RWPE1 (cell line): ENCODE measurements at regions not wholly inside any gene's neighbourhood (a gene's known extent, or its start where the extent isn't known, plus 50 kb on each side); places are given as distances from the start of the nearest gene placed in this dataset.

Experiments
- CTCF ChIA-PET: fragments of 350-600 bp; sonication (Branson Sonifier 250); formaldehyde crosslinking; extraction: SDS; loops from one replicate; lab custom pipeline; 2021; lab: Yijun Ruan, JAX
- POLR2A ChIA-PET: fragments of 400-600 bp; formaldehyde crosslinking; extraction: SDS; loops from one replicate; lab custom pipeline; 2020; ENCODE audit warnings: antibody characterized with exemption; ENCODE audit not compliant: low non-redundant PET; lab: Yijun Ruan, JAX
- DNase-seq: peaks from one replicate; pipeline ENCODE4 v3.0.0; 2012; ENCODE audit warnings: low spot score
- H3K27ac ChIP-seq: fragments of 450-650 bp; 2 replicates; pipeline ENCODE4 v1.5.1; 2017
- TF ChIP-seq, protein P1 (sequence below): fragments of 450-650 bp; conservative IDR thresholded peaks from 2 replicates; pipeline ENCODE4 v1.5.1; 2017; ENCODE audit warnings: low read depth, mild to moderate bottlenecking

- TF ChIP-seq, protein P1, sequence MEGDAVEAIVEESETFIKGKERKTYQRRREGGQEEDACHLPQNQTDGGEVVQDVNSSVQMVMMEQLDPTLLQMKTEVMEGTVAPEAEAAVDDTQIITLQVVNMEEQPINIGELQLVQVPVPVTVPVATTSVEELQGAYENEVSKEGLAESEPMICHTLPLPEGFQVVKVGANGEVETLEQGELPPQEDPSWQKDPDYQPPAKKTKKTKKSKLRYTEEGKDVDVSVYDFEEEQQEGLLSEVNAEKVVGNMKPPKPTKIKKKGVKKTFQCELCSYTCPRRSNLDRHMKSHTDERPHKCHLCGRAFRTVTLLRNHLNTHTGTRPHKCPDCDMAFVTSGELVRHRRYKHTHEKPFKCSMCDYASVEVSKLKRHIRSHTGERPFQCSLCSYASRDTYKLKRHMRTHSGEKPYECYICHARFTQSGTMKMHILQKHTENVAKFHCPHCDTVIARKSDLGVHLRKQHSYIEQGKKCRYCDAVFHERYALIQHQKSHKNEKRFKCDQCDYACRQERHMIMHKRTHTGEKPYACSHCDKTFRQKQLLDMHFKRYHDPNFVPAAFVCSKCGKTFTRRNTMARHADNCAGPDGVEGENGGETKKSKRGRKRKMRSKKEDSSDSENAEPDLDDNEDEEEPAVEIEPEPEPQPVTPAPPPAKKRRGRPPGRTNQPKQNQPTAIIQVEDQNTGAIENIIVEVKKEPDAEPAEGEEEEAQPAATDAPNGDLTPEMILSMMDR = no peak
- no peak overlapping the region for H3K27ac ChIP-seq
- CTCF ChIA-PET = interaction anchor here (0.5 kb wide), 1 partner anchor 1288 kb away, joined by 3 read pairs; no protein-coding TSS in a partner anchor
- no peak for DNase-seq
- POLR2A ChIA-PET = no interaction called here
Observed at GRCh38 chr5:168006456-168007130, 284.9 kb upstream of the WWC1 start.

DNA sequence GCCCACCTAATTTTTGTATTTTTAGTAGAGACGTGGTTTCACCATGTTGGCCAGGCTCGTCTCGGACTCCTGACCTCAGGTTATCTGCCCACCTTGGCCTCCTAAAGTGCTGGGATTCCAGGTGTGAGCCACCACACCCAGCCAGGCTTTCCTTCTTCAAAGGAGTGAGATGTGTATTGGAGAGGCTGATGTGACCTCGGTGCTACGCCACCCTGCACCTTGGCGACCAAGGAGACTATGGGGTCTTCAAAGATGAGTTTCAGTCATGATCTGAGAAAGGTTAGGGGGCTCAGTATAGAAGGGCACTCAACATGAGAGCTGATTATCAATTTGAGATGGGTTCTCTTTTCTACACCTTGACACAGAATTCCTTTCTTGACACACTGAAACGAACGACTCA, 284.2 kb upstream of the WWC1 start:
- no peak for DNase-seq
- ChIA-PET CTCF (interaction anchor here (0.5 kb wide), 1 partner anchor 1288 kb away, joined by 3 read pairs; no protein-coding TSS in a partner anchor), POLR2A (no interaction called here)
- H3K27ac ChIP-seq = no peak overlapping the region
- TF ChIP-seq, protein P1 = no peak

GRCh38 chr5:168008555-168008954, 282.9 kb upstream of the WWC1 start:
- TF ChIP-seq, protein P1 = no peak
- ChIA-PET CTCF (no interaction called here), POLR2A (no interaction called here)
- no peak overlapping the region for H3K27ac ChIP-seq
- no peak for DNase-seq

DNA sequence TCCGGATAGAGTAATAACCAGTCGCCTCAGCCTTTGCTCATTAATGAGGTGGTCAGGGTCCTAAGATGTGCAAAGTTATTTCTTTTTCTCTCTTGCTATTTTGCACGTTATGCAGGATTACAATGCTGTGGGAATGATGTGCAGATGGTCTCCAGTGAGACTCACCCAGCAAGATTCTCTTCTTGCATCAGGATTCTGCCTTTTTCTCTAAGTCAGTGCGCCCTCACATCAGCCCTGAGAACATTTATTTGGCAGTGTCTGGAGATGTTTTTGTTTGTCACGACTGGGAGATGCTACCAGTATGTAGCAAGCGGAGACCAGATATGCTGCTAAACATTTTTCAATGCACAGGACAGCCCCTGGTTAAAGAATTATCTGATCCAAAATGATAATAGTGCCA, 280.3 kb upstream of the WWC1 start:
- CTCF ChIA-PET = no interaction called here

GRCh38 chr5:168012006-168012405, 279.4 kb upstream of the WWC1 start:
- ChIA-PET POLR2A (interaction anchor here (0.7 kb wide), 1 partner anchor 1888 kb away, joined by 5 read pairs; no protein-coding TSS in a partner anchor), CTCF (interaction anchor here (0.7 kb wide), 1 partner anchor 365 kb away, joined by 3 read pairs; no protein-coding TSS in a partner anchor)
- no peak for DNase-seq
- TF ChIP-seq, protein P1 = no peak
- no peak overlapping the region for H3K27ac ChIP-seq

More for the DNA sequence above, 280.3 kb upstream of the WWC1 start:
- TF ChIP-seq, protein P1 = no peak
- POLR2A ChIA-PET = no interaction called here
- DNase-seq = no peak
- H3K27ac ChIP-seq = no peak overlapping the region

DNA sequence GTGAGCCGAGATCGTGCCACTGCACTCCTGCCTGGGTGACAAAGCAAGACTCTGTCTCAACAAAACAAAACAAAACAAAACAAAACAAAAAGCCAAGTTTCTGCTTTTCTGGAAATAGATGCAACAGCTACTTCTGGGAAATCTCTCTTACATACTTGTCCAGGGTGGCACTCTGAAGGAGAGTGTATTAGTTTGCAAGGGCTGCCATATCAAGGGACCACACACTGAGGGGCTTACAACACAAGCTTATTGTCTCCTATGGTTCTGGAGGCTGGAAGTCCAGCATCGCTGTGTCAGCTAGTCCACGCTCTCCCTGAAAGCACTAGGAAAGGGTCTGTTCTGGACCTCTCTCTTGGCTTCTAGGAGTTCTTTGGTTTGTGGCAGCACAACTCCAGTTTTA, 277.9 kb upstream of the WWC1 start:
- H3K27ac ChIP-seq = no peak overlapping the region
- TF ChIP-seq, protein P1 = no peak
- ChIA-PET POLR2A (interaction anchor here (0.6 kb wide), 1 partner anchor 51 kb away, joined by 3 read pairs; no protein-coding TSS in a partner anchor), CTCF (no interaction called here)
- DNase-seq = no peak
